GM18517 (cell line): ENCODE measurements at regions not wholly inside any gene's neighbourhood (a gene's known extent, or its start where the extent isn't known, plus 50 kb on each side); places are given as distances from the start of the nearest gene placed in this dataset.
"Not testable (repeated sequence)": the region's sequence is repeated elsewhere in the genome, so short reads cannot be mapped to it uniquely, and the experiment has no call there.

Experiments
- ATAC-seq: cut with Tn5 transposase; IDR thresholded peaks from one replicate; pipeline ENCODE4 v1.9.1; 2021; ENCODE audit warnings: mild to moderate bottlenecking, moderate library complexity; ENCODE audit not compliant: unreplicated experiment

DNA sequence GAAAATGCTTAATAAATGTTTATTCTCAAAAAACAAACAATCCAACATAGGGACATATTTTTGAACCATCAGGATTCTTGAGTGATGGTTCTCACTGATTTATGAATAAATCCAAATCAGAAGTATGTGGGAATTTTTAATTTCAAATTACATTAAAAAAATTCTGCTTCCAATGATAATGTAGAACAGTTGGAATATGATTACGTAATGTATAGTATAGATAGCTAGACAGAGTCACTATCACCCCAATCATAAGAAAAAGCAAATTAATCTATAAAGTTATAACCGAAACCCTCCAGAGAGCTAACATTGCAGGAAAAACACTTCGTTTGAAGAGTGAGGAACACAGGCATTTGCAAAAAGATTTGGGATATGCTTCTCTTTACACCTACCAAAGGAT is 1600.6 kb upstream of the B3GALT2 start:
- ATAC-seq = no peak

DNA sequence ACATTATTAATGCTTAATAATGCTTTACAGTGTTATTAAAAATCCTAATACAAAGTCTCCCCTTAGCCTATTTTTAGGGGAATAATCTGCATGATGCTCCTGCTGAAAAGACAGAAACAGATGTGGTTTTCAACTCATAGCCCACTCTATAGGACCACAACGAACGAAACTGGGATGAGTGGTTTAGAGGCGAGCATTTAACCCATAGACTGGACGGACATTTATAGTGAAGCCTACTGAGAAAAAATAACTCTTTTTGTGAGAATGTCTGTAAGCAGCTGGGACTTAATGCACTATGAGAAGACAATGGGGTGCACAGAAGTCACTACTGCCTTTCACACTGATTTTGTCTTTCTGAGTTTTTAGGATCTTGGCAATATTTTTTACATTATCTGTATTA is 1599.6 kb upstream of the B3GALT2 start:
- no peak for ATAC-seq

DNA sequence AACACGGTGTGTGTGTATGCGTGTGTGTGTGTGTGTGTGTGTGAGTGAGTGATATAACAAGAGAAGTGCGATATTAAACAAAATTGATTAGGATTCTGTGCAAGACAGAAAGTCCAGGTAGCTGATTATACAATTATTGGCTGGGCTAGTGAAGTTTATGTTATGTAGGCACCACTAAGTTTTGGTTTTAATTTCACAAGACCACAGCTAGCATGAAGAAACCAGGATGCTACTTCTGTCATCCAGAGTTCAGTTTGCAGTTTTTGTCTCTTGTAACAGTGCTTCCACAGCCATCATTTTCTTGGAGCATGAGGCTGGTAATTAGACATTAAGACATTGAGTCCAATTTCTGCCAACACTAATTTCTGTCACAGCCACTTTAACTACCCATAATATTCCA is 1590.2 kb upstream of the B3GALT2 start:
- ATAC-seq = no peak

DNA sequence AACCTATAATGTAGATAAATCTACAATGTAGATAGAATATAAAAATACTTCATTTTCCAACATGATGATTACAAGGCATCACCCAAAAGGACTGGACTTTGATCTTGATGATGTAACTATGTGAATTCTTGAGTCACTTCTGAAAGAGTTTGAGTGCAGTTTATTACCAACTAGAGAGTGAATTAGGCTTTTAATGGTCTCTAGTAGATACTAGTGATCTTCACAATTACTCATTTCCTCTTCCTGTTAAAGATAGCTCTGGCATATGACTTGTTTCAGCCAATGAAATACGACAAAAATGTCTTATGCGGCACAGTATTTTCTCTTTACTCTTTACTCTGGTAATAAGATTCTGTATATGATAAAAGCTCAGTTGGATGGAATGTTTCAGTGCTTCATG is 1588.1 kb upstream of the B3GALT2 start:
- no peak for ATAC-seq

DNA sequence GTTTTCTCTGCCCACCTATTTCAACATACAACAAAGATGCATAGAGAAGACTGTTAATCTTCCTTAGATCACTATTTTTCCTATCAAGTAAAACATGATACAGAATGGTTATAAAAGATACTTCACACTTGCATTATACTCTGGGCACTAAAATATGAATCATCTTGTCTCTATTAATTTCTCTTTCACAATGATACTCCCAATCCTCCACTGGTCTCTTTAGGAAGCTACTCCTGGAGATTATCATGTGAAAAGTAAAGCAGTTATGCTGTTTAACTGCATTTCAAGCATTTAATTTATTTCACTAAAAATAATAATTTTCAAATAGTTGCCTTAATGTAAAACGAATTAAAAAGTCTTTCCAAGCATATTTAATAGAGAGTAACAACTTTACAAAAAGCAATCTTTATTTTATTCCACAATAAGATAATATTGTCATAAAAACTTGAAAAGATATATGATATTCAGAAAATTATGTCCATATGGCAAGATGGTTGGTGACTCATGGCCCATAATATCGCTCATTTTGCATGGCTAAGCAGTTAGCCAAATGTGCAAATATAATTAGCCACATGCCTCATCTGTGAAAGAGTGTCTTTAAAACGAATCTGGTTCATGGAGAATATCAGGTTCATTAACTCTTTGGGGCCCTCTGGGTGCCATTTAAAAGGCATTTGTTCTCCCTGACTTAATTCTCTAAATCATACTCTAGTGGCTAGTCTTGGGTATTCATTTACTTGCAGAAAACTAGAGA is 1569.0 kb upstream of the B3GALT2 start:
- ATAC-seq = no peak

DNA sequence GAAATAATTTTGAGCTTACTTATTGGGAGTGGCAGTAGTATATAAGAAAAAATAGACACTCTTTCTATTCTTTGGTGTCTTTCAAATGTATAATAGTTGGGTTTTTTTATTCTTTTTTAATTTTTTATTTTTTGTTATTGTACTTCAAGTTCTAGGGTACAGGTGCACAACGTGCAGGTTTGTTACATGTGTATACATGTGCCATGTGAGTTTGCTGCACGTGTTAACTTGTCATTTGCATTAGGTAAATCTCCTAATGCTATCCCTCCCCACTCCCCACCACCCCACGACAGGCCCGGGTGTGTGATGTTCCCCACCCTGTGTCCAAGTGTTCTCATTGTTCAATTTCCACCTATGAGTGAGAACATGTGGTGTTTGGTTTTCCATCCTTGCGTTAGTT is 1552.4 kb upstream of the B3GALT2 start:
- not testable (repeated sequence) for ATAC-seq

DNA sequence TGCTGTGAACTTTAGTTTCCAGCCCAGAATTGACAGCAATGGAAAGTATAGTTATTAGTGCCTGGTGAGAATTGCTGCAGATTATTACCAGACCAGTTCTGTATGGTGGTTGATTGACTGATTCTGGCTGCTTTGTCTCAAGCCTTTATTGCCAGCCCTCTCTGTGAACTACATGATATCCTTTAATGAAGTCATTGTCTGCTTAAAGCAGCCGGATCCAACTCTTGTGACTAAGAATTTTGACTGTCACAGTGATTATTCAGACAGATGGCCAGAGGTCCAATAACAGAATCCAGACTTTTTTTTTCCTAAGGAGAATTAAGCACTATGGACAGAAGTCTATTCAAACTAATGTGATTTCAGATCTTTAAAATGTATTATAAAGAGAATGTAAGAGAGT is 1548.6 kb upstream of the B3GALT2 start:
- ATAC-seq = no peak

DNA sequence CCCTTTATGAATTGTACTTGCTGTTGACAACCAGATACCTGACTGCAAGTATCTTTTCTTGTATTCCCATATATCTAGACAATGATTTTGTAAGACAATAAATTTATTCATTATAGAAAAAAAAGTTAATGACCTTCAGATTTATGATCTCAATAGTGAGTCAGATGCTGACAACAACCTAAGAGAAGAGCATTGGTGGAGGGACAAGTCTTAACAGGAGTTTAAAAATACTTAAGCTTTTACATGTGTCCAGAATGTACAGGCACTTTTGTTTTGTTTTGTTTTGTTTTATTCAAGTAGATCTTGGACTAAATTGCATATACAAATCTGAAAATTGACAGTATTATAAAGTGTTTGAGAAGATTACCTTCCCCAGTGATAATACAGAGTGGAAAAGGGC is 1544.6 kb upstream of the B3GALT2 start:
- ATAC-seq = no peak

DNA sequence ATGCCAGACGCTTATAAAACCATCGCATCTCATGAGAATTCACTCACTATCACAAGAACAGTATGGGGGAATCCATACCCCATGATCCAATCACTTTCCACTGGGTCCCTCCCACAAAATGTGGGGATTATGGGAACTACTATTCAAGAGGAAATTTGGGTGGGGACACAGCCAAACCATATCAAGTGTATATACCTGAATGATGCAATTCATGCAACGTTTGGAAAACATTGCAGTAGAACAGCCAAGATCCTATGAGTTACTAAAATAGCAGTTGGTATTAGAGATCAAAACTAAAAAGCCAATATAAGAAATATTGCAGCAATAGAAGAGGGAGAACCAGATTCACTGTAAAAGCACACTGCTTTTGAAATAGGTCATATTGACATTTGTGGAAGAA is 1543.9 kb upstream of the B3GALT2 start:
- ATAC-seq = no peak

DNA sequence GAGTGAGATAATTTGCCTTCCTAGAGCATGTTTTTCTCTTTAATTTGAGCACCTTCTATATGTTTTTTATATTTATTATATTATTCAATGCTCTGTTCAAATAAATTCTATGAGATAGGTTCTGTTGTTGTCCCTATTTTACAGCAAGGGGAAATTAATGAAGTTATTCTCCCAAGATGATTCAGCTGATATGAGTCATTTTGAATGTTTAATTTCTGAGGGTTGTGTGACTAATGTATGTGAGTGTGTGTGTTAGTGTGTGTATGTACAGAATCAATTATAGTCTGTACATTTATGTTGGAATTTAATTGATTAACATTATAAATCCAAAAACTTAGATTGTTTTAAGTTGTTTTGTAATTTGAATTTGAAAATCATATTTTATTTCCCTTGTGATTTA is 1536.7 kb upstream of the B3GALT2 start:
- ATAC-seq = no peak

DNA sequence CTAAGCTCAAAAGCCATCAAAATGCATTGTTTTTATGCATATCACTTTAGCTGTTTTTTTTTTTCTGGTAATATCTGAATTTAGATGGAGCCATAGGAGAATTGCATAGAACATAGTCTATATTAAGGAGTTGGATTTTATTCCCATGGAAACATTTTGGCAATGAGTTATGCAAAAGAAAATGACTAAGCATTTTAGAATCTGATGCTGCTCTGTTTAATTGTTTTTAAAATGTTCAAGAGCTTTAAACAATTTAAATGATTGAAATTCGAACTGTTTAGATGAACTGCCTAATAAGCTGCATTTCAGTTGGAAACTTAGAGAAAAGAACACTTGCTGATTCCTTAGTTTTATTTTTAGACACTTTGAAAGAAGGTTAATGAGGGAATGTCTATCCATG is 1531.5 kb upstream of the B3GALT2 start:
- ATAC-seq = no peak

DNA sequence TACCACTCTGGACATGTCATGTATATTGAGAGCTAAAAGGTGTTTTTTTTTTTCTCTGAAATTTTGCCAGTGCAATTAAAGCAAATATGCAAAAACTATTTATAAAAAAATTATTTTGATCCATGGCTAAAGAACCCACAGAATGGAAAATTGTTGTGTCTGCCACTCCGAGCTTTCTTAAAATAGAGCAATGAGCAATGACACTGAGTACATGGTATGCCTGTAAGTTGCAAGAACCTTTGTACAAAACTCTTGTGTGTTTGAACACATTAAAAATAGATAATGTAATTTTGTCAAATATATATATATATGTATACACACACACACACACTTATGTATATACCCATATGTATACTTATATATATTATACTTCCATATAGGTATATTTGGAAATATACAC is 1530.9 kb upstream of the B3GALT2 start:
- no peak for ATAC-seq

DNA sequence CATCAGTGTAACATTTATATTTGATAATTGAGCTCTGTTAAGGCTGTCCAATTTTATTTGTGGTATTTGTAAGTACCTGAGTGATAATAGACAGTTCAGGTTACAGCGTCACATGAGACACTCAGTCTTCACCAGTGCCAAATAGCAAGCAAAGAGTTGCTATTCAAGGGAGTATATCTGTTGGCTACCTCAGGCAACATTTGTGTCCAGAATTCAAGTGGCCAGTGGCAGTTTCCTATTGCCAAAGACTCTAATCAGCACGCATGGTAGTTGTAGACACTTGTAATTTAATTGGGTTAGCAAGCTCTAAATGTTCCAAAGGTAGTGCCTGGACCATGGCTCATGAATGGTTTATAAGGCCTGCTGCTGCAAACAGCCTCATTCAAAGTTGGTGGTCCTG is 1524.3 kb upstream of the B3GALT2 start:
- no peak for ATAC-seq

DNA sequence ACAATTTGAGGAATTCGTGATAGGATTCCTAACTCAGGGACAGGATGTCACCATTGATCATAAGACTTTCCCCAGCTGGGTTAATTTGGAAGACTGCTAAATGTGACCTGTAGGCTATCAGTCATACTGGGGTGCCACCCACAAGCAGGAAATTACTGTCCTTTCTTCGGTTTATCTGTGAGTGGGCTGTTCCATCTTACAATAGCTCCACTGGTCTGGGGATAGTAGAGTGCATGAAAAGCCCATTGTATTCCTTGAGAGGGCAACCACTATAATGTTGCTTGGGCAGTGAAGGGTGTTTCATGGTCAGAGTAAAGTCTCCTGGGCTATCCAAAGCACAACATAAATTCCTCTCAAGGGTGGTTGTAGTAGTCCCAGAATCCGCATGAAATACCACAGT is 1523.0 kb upstream of the B3GALT2 start:
- ATAC-seq = no peak

DNA sequence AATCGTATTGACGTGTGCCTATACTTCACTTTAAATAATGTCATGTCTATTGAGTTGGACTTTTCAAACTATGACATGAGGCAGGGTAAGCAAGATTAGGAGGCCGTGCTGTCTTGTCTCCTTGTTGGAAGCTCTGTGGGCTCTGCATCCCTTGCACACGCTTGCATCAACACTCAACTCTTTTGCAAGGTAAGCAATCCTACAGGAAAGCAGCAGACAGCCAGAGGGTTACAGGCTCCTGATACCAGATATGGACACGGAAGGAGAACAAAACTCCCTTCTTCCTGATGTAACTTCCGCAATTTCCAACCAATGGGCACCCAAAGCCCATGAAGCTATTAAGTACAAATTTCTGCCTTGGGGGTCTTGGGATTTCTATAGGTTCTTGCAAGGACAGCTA is 1520.7 kb upstream of the B3GALT2 start:
- no peak for ATAC-seq

DNA sequence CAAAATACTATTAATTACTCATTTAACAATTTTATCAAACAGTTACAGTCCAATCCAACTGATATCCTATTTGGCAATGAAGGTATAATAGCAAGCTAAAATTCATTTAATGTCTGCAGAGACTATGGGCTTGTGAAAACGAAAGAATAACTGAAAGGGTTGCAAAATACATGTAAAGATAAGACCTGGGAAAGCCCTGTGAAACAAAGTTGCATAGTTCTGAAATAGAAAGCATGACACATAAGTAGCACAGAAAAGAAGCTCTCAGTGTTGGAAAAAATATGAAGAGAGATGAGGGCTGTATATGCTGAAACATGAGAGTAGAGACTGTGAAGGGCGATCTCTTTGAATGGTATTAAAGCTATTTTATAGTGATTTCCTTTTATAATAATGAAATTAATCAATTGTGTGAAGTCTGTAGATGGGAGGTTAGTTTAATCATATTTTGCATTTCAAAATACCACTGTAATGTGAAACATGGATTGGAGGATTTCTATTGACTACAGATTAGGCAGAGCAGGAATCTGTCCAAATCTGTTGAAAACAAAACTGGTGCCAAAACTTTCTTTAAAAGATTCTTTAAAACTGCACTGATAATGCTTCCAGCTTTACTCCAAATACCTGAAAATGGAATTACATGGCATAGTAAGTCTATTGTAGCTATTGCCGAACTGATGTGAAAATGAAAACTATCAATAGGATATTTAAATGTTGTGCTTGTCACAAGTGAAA is 1518.9 kb upstream of the B3GALT2 start:
- ATAC-seq = no peak

DNA sequence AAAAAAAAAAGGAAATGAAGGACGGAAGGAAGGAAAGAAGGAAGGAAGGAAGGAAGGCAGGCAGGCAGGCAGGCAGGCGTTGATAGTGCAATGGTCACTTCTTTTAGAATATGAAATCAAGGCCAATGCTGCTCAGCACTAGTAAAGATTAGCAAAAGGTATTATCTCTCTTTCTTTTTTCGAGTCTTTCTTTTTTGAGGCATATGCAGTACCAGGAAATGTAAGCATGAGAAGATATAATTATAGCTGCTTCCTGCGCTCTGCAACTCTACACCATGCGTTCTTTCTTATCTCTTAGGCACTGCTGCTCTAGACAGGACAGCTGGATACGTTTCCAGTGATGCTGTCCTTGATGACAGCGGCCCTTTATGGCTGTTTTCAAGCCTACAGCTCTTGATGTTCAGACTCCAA is 1512.5 kb upstream of the B3GALT2 start:
- ATAC-seq = no peak

DNA sequence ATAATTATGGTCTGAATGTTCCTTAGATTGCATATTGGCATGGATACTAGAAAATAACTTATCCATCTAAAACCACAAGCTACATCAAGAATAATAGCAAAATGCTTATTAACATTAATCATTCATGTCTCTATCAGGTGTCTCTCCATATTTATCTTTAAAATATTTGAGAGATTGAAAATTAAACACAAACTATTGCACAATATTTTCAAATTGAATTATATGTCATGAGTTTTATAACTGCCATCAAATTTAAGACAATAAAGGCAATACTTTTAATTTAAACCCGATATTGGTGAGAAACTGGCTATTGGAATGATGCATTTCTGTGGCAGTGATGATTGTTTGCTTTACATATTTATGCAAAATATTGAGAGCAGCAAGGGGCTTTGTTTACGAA is 1506.8 kb upstream of the B3GALT2 start:
- no peak for ATAC-seq

DNA sequence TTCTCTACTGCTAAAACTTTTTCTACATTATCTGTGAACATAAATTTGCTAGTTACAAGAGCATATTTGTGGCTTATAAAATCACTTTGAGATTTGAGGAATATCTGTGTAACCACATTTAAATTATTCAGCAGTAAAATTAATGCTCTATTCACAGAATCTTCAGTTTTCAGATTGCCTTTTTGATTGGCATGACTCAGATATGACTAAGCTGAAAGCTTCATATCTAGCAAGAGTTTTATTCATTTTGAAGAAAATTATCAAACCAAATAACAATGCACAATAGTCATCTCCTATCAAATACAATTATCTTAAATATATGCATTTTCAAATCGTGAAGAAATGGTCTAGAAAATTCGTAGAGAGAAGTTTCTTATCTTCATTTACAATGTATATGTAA is 1498.2 kb upstream of the B3GALT2 start:
- ATAC-seq = no peak

DNA sequence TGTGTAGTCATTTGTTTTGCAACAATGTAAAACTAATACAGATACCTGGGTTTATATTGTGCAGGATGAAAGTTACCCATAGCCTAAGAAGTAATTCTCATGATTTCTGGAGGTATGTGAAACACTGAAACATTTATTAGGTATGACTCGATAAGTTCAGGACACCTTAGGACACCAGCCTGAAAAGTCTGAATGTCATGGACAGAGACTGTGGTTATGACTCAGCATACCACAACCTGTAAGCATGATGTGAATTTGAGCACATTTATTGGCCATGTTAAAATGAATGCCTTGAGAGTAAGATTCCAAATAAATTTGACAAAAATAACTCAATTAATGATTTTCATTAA is 1471.7 kb upstream of the B3GALT2 start:
- no peak for ATAC-seq

DNA sequence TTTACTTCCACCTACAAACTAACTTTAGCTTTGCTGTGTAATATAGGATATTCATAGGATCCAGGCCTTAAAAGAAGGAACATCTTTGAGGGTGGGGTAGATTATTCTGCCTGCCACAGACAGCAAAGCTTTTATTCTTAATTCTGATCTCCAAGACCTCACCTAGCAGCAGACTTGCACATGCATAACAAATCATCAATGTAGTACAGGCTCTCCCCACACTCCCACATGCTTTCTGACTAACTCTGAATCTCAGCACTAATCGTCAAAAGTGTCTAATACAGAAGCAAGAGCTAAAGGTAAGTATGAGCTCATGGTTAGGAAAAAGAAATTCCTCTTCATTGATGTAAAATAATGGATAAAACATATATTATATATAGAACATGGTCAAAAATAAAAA is 1468.5 kb upstream of the B3GALT2 start:
- no peak for ATAC-seq

DNA sequence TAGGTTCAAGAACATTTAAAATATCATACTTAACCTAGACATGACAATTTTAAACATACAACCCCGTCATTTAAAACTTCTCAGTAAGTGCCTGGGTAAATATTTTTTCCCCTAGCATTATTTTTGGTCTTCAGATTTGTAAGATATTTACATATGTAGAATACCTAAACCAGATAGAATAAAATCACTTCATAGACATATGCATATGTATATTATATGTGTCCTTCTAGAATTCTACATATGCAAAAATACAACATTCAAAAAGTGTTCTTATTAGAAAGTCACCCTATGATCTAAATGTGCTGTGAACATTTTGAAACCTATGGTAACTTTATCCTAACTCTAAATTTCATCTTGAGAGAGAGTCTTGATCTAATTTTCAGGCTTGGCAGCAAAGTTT is 1467.0 kb upstream of the B3GALT2 start:
- no peak for ATAC-seq

DNA sequence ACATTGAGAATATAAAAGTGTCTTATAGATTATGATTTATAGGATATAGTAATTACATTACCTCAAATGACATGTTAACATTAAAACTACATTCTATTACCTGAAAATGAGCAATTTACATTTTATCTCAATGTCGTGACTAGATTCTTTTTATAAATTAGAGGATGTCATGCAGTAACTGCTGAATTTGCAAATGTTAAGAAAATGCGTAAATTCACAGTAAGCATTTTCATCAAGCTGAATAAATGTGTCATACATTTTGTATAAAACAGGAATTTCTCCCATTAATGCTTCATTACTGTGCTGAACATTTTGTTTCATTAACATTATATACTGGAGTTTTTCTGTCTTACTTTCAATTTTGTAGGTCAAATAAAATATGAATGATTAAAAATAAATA is 1460.7 kb upstream of the B3GALT2 start:
- ATAC-seq = no peak
